ENCODE measurements at regions not wholly inside any gene's neighbourhood (a gene's known extent, or its start where the extent isn't known, plus 50 kb on each side); places are given as distances from the start of the nearest gene placed in this dataset.
A peak's percentile ranks its signal among the peaks of the same experiment; 100 is the strongest.

DNA sequence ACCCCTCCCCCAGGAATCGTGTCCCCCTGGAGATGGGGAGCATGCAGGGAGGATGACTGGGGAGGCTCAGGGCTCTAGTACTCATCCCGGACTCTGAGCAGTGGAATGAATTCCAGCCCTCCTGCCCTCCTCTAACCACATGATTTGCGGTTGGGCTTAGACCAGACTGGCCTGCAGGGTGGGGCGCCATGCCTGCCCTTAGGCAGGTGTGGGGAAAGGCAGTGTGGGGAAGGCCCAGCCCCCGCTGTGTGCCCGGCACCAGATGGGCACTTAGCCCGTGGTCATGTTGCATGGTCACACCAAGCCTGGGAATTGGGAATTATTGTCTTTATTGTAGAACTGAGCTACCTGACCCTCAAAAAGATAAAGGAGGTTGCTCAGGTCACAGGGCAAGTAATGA lies 283.8 kb downstream of the TLE3 start:
- DNase-seq = peak; percentile 17 to 39
- Histone ChIP-seq H3K27me3 (ENCODE audit: control insufficient read depth, insufficient read depth, low read length) (no peaks in the 10 kb centered on the region), H3K9me3 (ENCODE audit: control insufficient read depth, low read depth, low read length) (no peaks in the 10 kb centered on the region), H3K4me3 (ENCODE audit: low read length) (no peak overlapping the region), H3K27ac (ENCODE audit: low read length) (no peak overlapping the region), H3K36me3 (ENCODE audit: control insufficient read depth, insufficient read depth, low read length) (no peaks in the 10 kb centered on the region), H3K4me1 (ENCODE audit: control insufficient read depth, insufficient read depth, low read length) (peaks cover 39% of the 10 kb centered on the region)
- WGBS (ENCODE audit: insufficient coverage, low lambda C conversion rate) = no CpG with 5 or more reads among the region's 7 CpGs

GRCh38 chr15:69814932-69815331 lies 282.8 kb downstream of the TLE3 start:
- Histone ChIP-seq H3K27ac (ENCODE audit: low read length) (no peak overlapping the region), H3K27me3 (ENCODE audit: control insufficient read depth, insufficient read depth, low read length) (no peaks in the 10 kb centered on the region), H3K36me3 (ENCODE audit: control insufficient read depth, insufficient read depth, low read length) (no peaks in the 10 kb centered on the region), H3K4me3 (ENCODE audit: low read length) (no peak overlapping the region), H3K4me1 (ENCODE audit: control insufficient read depth, insufficient read depth, low read length) (peaks cover 40% of the 10 kb centered on the region), H3K9me3 (ENCODE audit: control insufficient read depth, low read depth, low read length) (no peaks in the 10 kb centered on the region)
- no peak for DNase-seq
- WGBS (ENCODE audit: insufficient coverage, low lambda C conversion rate) = 100% methylated on average over 1 of the region's 9 CpGs

DNA sequence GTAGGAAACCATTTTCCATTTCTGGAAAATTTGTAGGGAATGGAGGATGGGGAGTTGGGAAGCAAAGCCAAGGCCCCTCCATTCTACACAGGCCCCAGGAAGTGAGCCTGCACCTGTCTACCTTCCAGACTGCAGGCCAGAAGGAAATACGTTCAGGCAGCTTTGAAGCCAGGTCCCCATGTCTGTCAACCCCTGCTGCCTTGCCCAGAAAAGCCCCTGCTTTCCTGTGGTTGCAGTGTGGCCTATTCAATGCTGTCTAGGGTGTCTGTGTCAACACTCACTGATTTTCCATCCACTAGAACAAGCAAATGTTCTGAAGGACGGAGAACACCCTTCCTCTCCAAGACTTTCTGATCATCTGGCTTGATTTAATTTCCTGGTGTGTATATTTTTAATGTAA lies 281.9 kb downstream of the TLE3 start:
- no CpG with 5 or more reads among the region's 2 CpGs for WGBS (ENCODE audit: insufficient coverage, low lambda C conversion rate)
- H3K9me3 ChIP-seq (ENCODE audit: control insufficient read depth, low read depth, low read length) = no peaks in the 10 kb centered on the region
- peaks cover 37% of the 10 kb centered on the region for H3K4me1 ChIP-seq (ENCODE audit: control insufficient read depth, insufficient read depth, low read length)
- H3K4me3 ChIP-seq (ENCODE audit: low read length) = no peak overlapping the region
- H3K36me3 ChIP-seq (ENCODE audit: control insufficient read depth, insufficient read depth, low read length) = no peaks in the 10 kb centered on the region
- H3K27me3 ChIP-seq (ENCODE audit: control insufficient read depth, insufficient read depth, low read length) = no peaks in the 10 kb centered on the region
- DNase-seq = no peak
- no peak overlapping the region for H3K27ac ChIP-seq (ENCODE audit: low read length)

GRCh38 chr15:69816522-69816921 lies 281.2 kb downstream of the TLE3 start:
- Histone ChIP-seq H3K4me3 (ENCODE audit: low read length) (no peak overlapping the region), H3K36me3 (ENCODE audit: control insufficient read depth, insufficient read depth, low read length) (no peaks in the 10 kb centered on the region), H3K27me3 (ENCODE audit: control insufficient read depth, insufficient read depth, low read length) (no peaks in the 10 kb centered on the region), H3K9me3 (ENCODE audit: control insufficient read depth, low read depth, low read length) (no peaks in the 10 kb centered on the region), H3K27ac (ENCODE audit: low read length) (no peak overlapping the region), H3K4me1 (ENCODE audit: control insufficient read depth, insufficient read depth, low read length) (peaks cover 38% of the 10 kb centered on the region)
- no peak for DNase-seq
- whole genome bisulfite sequencing (ENCODE audit: insufficient coverage, low lambda C conversion rate) = 80% methylated on average over 1 of the region's 2 CpGs

- Histone ChIP-seq H3K27me3 (ENCODE audit: control insufficient read depth, insufficient read depth, low read length) (no peaks in the 10 kb centered on the region), H3K4me1 (ENCODE audit: control insufficient read depth, insufficient read depth, low read length) (peaks cover 34% of the 10 kb centered on the region), H3K9me3 (ENCODE audit: control insufficient read depth, low read depth, low read length) (no peaks in the 10 kb centered on the region), H3K36me3 (ENCODE audit: control insufficient read depth, insufficient read depth, low read length) (no peaks in the 10 kb centered on the region), H3K27ac (ENCODE audit: low read length) (no peak overlapping the region), H3K4me3 (ENCODE audit: low read length) (no peak overlapping the region)
- DNase-seq = no peak
- no CpG with 5 or more reads among the region's 8 CpGs for WGBS (ENCODE audit: insufficient coverage, low lambda C conversion rate)
Observed at GRCh38 chr15:69818529-69818928, 279.2 kb downstream of the TLE3 start.

- DNase-seq = no peak
- Histone ChIP-seq H3K4me1 (ENCODE audit: control insufficient read depth, insufficient read depth, low read length) (peaks cover 28% of the 10 kb centered on the region), H3K9me3 (ENCODE audit: control insufficient read depth, low read depth, low read length) (no peaks in the 10 kb centered on the region), H3K36me3 (ENCODE audit: control insufficient read depth, insufficient read depth, low read length) (no peaks in the 10 kb centered on the region), H3K27me3 (ENCODE audit: control insufficient read depth, insufficient read depth, low read length) (no peaks in the 10 kb centered on the region), H3K4me3 (ENCODE audit: low read length) (no peak overlapping the region), H3K27ac (ENCODE audit: low read length) (no peak overlapping the region)
- no CpG with 5 or more reads among the region's 3 CpGs for WGBS (ENCODE audit: insufficient coverage, low lambda C conversion rate)
Observed at GRCh38 chr15:69819371-69819770, 278.3 kb downstream of the TLE3 start.

- no peak overlapping the region for H3K4me3 ChIP-seq (ENCODE audit: low read length)
- peak overlapping the region; percentile 43 for H3K27ac ChIP-seq (ENCODE audit: low read length)
- H3K4me1 ChIP-seq (ENCODE audit: control insufficient read depth, insufficient read depth, low read length) = peaks cover 23% of the 10 kb centered on the region
- no peaks in the 10 kb centered on the region for H3K27me3 ChIP-seq (ENCODE audit: control insufficient read depth, insufficient read depth, low read length)
- no peaks in the 10 kb centered on the region for H3K9me3 ChIP-seq (ENCODE audit: control insufficient read depth, low read depth, low read length)
- H3K36me3 ChIP-seq (ENCODE audit: control insufficient read depth, insufficient read depth, low read length) = no peaks in the 10 kb centered on the region
- no CpG with 5 or more reads among the region's 7 CpGs for WGBS (ENCODE audit: insufficient coverage, low lambda C conversion rate)
- peak; percentile 57 to 70 for DNase-seq
Observed at GRCh38 chr15:69820819-69821218, 276.9 kb downstream of the TLE3 start.

GRCh38 chr15:69823223-69823907 lies 274.4 kb downstream of the TLE3 start:
- Histone ChIP-seq H3K4me3 (ENCODE audit: low read length) (no peak overlapping the region), H3K9me3 (ENCODE audit: control insufficient read depth, low read depth, low read length) (no peaks in the 10 kb centered on the region), H3K4me1 (ENCODE audit: control insufficient read depth, insufficient read depth, low read length) (peaks cover 17% of the 10 kb centered on the region), H3K27me3 (ENCODE audit: control insufficient read depth, insufficient read depth, low read length) (peaks cover 6% of the 10 kb centered on the region), H3K36me3 (ENCODE audit: control insufficient read depth, insufficient read depth, low read length) (no peaks in the 10 kb centered on the region), H3K27ac (ENCODE audit: low read length) (no peak overlapping the region)
- no CpG with 5 or more reads among the region's 8 CpGs for WGBS (ENCODE audit: insufficient coverage, low lambda C conversion rate)
- DNase-seq = no peak

DNA sequence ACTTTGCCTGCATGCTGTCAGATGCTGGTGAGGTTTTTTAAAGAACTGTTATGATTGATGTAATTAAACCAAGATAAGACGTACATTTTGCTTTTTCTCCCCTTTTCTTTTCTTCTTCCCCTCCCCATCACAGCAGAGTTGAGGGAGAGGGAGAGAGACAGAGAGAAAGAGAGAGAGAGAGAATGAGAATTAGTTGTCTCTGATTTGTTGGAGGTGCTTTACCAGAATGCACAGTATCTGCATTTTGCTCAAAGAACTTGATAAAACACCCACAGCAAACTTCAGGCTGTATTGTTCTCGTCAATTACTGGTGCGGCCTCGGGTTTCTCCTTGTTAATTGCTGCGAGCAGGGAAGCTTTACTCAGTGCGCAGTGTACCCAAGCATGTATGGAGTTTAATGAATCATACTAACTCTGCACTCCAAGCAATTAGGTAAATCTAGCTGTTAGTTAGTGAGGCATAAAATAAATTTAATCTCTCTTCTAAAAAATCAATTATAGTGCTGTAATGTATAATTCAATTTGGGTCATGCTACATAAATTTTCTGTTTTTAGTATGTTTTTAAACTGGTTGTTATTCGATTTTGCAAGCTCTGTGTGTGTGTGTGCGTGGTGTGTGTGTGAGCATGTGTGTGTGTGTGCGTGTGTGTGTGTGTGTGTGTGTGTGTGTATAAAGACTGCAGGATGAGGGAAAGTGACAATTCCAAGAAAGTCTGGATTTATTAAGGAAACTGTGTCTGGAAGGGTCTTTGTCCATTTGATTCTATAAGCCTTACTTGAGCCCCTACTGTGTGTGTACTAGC lies 273.4 kb downstream of the TLE3 start:
- no peaks in the 10 kb centered on the region for H3K36me3 ChIP-seq (ENCODE audit: control insufficient read depth, insufficient read depth, low read length)
- peaks cover 17% of the 10 kb centered on the region for H3K4me1 ChIP-seq (ENCODE audit: control insufficient read depth, insufficient read depth, low read length)
- no peak overlapping the region for H3K4me3 ChIP-seq (ENCODE audit: low read length)
- peaks cover 6% of the 10 kb centered on the region for H3K27me3 ChIP-seq (ENCODE audit: control insufficient read depth, insufficient read depth, low read length)
- H3K27ac ChIP-seq (ENCODE audit: low read length) = no peak overlapping the region
- H3K9me3 ChIP-seq (ENCODE audit: control insufficient read depth, low read depth, low read length) = no peaks in the 10 kb centered on the region
- 90% methylated on average over 2 of the region's 9 CpGs for WGBS (ENCODE audit: insufficient coverage, low lambda C conversion rate)
- DNase-seq = no peak

DNA sequence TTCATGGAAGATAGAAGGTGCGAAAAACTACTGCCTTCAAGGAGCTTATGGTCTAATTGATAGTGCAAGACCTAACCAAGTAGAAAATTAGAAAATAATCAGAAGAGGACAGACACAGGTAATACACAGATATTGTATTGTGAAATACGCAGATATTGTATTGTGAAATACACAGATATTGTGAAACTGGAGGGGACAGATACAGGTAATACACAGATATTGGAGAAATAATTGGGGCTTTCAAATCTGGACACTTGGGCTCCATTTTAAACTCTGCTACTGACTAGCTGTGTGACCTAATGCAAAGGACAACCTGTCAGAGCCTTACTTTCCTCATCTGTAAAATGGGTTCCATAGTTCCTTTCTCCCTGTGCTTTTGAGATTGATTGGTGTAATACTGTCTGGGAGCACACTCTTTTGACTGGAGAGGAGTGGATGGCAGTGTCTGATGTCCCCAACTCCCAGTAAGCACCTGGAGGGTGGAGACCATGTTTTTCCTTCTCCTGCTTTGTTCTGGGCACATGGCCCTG lies 272.8 kb downstream of the TLE3 start:
- Histone ChIP-seq H3K27me3 (ENCODE audit: control insufficient read depth, insufficient read depth, low read length) (peaks cover 6% of the 10 kb centered on the region), H3K4me1 (ENCODE audit: control insufficient read depth, insufficient read depth, low read length) (peaks cover 14% of the 10 kb centered on the region), H3K4me3 (ENCODE audit: low read length) (no peak overlapping the region), H3K27ac (ENCODE audit: low read length) (no peak overlapping the region), H3K36me3 (ENCODE audit: control insufficient read depth, insufficient read depth, low read length) (no peaks in the 10 kb centered on the region), H3K9me3 (ENCODE audit: control insufficient read depth, low read depth, low read length) (no peaks in the 10 kb centered on the region)
- DNase-seq = no peak
- 78% methylated on average over 2 of the region's 2 CpGs for WGBS (ENCODE audit: insufficient coverage, low lambda C conversion rate)
